Kidney (tissue), 13 donors: ENCODE measurements at regions not wholly inside any gene's neighbourhood (a gene's known extent, or its start where the extent isn't known, plus 50 kb on each side); places are given as distances from the start of the nearest gene placed in this dataset.

ENCODE experiments used
- DNase-seq, 5 donors: peaks; one replicate each; pipeline ENCODE4 v3.0.0-alpha.2; 2013 to 2020
- FAIRE-seq: peaks from 2 replicates; lab custom pipeline; 2012; peaks lifted over from hg19 to GRCh38; lab: Jason Lieb, UNC
- H3K27ac ChIP-seq, 2 donors: one replicate each; pipeline ENCODE4 v1.7.0; 2013; ENCODE audit warnings: low read depth in 2 of 2, low read length in 2 of 2, inconsistent platforms in 1 of 2
- H3K27me3 ChIP-seq: one replicate; pipeline ENCODE4 v1.7.1; 2013; ENCODE audit warnings: low read length, inconsistent platforms; ENCODE audit not compliant: control insufficient read depth, insufficient read depth
- H3K36me3 ChIP-seq, 3 donors: one replicate each; pipeline versions ENCODE4 v1.7.0 to v1.7.1; 2013; ENCODE audit warnings: low read length in 3 of 3, control low read depth in 1 of 3, inconsistent platforms in 1 of 3; ENCODE audit not compliant: insufficient read depth in 3 of 3, control insufficient read depth in 2 of 3
- H3K4me1 ChIP-seq, 3 donors: one replicate each; pipeline versions ENCODE4 v1.7.0 to v1.7.1; 2013; ENCODE audit warnings: low read length in 3 of 3, inconsistent platforms in 1 of 3, low read depth in 1 of 3; ENCODE audit not compliant: control insufficient read depth in 2 of 3, insufficient read depth in 2 of 3
- H3K4me3 ChIP-seq, 3 donors: one replicate each; pipeline versions ENCODE4 v1.7.0 to v1.8.1; 2013; ENCODE audit warnings: low read length in 3 of 3, control low read depth in 1 of 3, inconsistent platforms in 1 of 3
- H3K9ac ChIP-seq, 3 donors: one replicate each; pipeline versions ENCODE4 v1.7.0 to v1.7.1; 2013; ENCODE audit warnings: low read length in 3 of 3, control low read depth in 1 of 3, inconsistent platforms in 1 of 3
- H3K9me3 ChIP-seq, 3 donors: one replicate each; pipeline versions ENCODE4 v1.7.0 to v1.7.1; 2013; ENCODE audit warnings: low read length in 3 of 3, control low read depth in 1 of 3, inconsistent platforms in 1 of 3; ENCODE audit not compliant: control insufficient read depth in 2 of 3, insufficient read depth in 1 of 3
- intact Hi-C: fragments of 100-400 bp; cut with DNase I; formaldehyde crosslinking; loops from one replicate; pipeline ENCODE4 v1.11.1; 2022
- TF ChIP-seq, protein P1 (sequence below): IDR thresholded peaks from 3 replicates; pipeline ENCODE4 v1.5.1; 2012; ENCODE audit warnings: mild to moderate bottlenecking, moderate library complexity, borderline replicate concordance; ENCODE audit not compliant: insufficient read depth; ENCODE audit errors: extremely low read depth
- donor health status: control.
- donor health status: control.
- donor health status: control.
- donor health status: control.
- donor health status: control.
- donor health status: DM: yes; HTN: yes; CAD: no.
- donor health status: Normal renal cell carcinoma (clear cell type).

- Histone ChIP-seq H3K4me1 (no peaks in the 10 kb centered on the region), H3K27ac (no peak overlapping the region), H3K27me3 (no peaks in the 10 kb centered on the region), H3K4me3 (no peak overlapping the region), H3K36me3 (no peaks in the 10 kb centered on the region), H3K9me3 (no peaks in the 10 kb centered on the region), H3K9ac (no peak overlapping the region)
- DNase-seq (peak in 1 of 5 donors; percentile 57), FAIRE-seq (no peak)
- intact Hi-C loops: no loop called here
- TF ChIP-seq, protein P1, sequence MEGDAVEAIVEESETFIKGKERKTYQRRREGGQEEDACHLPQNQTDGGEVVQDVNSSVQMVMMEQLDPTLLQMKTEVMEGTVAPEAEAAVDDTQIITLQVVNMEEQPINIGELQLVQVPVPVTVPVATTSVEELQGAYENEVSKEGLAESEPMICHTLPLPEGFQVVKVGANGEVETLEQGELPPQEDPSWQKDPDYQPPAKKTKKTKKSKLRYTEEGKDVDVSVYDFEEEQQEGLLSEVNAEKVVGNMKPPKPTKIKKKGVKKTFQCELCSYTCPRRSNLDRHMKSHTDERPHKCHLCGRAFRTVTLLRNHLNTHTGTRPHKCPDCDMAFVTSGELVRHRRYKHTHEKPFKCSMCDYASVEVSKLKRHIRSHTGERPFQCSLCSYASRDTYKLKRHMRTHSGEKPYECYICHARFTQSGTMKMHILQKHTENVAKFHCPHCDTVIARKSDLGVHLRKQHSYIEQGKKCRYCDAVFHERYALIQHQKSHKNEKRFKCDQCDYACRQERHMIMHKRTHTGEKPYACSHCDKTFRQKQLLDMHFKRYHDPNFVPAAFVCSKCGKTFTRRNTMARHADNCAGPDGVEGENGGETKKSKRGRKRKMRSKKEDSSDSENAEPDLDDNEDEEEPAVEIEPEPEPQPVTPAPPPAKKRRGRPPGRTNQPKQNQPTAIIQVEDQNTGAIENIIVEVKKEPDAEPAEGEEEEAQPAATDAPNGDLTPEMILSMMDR: no peak
These were observed 1399.5 kb downstream of the PCDH9 start for GRCh38 chr13:65830411-65831205.

DNA sequence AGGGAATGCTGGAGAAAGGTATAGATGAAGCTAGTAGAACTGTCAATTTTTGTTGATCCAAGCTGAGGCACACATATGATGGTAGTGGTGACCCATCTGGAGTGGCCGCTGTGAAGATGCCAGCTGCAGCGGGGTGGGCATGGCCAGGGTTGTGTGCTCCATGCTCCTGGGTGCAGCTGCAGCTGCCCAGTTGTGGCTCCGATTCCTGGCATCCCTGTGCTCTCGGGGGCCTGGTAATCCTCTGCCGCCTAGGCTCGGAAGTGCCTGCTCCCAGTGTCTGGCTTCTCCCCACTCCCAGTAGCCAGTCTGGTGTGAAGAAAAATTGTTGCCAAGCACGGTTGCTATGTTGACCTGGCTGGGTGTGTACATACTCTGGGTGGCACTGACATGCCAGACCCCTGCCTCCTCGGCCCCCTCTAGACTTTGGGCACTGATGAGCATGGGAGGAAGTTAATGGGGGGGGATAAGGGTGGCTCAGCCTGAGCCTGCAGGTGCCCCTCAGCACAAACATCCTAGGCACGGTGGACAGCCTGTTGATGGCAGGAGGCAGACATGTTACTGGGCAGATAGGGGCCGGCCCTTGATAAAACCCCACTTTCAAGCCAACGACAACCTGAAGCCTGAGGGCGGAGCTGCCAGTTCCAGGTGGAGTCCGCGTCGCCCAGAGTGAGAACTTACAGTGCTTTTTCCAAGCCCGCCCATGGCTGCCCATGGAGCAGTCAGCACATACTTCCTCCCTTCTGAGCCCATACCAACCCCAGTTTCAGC is 1400.7 kb downstream of the PCDH9 start:
- DNase-seq (no peak), FAIRE-seq (no peak)
- H3K4me1 ChIP-seq: no peaks in the 10 kb centered on the region
- H3K36me3 ChIP-seq: no peaks in the 10 kb centered on the region
- no peaks in the 10 kb centered on the region for H3K27me3 ChIP-seq
- H3K4me3 ChIP-seq: no peak overlapping the region
- H3K27ac ChIP-seq: no peak overlapping the region
- H3K9ac ChIP-seq: no peak overlapping the region
- intact Hi-C loops: no loop called here
- TF ChIP-seq, protein P1: no peak
- H3K9me3 ChIP-seq: no peaks in the 10 kb centered on the region

GRCh38 chr13:65826657-65827056 is 1403.5 kb downstream of the PCDH9 start:
- no peak for DNase-seq
- Histone ChIP-seq H3K27me3 (no peaks in the 10 kb centered on the region), H3K27ac (no peak overlapping the region), H3K9me3 (no peaks in the 10 kb centered on the region), H3K4me3 (no peak overlapping the region), H3K36me3 (no peaks in the 10 kb centered on the region), H3K4me1 (no peaks in the 10 kb centered on the region), H3K9ac (no peak overlapping the region)
- TF ChIP-seq, protein P1: no peak
- no peak for FAIRE-seq
- intact Hi-C loops: no loop called here
